MCF 10A (cell line): ENCODE measurements at regions not wholly inside any gene's neighbourhood (a gene's known extent, or its start where the extent isn't known, plus 50 kb on each side); places are given as distances from the start of the nearest gene placed in this dataset.
"Not testable (repeated sequence)": the region's sequence is repeated elsewhere in the genome, so short reads cannot be mapped to it uniquely, and the experiment has no call there.

Experiments used
- BruUV-seq: library from RNA; stranded (reverse); fragments of 400-500 nt; replicated peaks from 2 replicates; lab custom pipeline; 2021; lab: Mats Ljungman, UMichigan
- CTCF ChIA-PET: fragments of 300-600 bp; sonication (Branson Sonifier 250); formaldehyde crosslinking; extraction: SDS; loops from one replicate; lab custom pipeline; 2021; ENCODE audit warnings: antibody characterized with exemption, inconsistent platforms; lab: Yijun Ruan, JAX
- POLR2A ChIA-PET: fragments of 300-600, 350-650 bp; sonication (Branson Sonifier 250); formaldehyde crosslinking; extraction: SDS; loops from one replicate; lab custom pipeline; 2020; ENCODE audit warnings: antibody characterized with exemption, inconsistent platforms; lab: Yijun Ruan, JAX
- DNase-seq: peaks from one replicate; pipeline ENCODE4 v3.0.0-alpha.2; 2018; ENCODE audit not compliant: unreplicated experiment
- H3K27ac Mint-ChIP-seq: one replicate; pipeline ENCODE4 v1.8.0; 2022; ENCODE audit warnings: mild to moderate bottlenecking, low read depth, mixed read lengths; ENCODE audit not compliant: unreplicated experiment
- H3K27me3 Mint-ChIP-seq: one replicate; pipeline ENCODE4 v1.8.0; 2022; ENCODE audit warnings: mixed read lengths; ENCODE audit not compliant: insufficient read depth, unreplicated experiment
- H3K36me3 Mint-ChIP-seq: one replicate; pipeline ENCODE4 v1.8.0; 2022; ENCODE audit warnings: mild to moderate bottlenecking, moderate library complexity, mixed read lengths; ENCODE audit not compliant: insufficient read depth, unreplicated experiment
- H3K4me1 Mint-ChIP-seq: one replicate; pipeline ENCODE4 v1.8.0; 2022; ENCODE audit warnings: mixed read lengths; ENCODE audit not compliant: insufficient read depth, unreplicated experiment
- H3K4me3 Mint-ChIP-seq: one replicate; pipeline ENCODE4 v1.8.0; 2022; ENCODE audit warnings: mild to moderate bottlenecking, moderate library complexity, mixed read lengths; ENCODE audit not compliant: unreplicated experiment
- H3K9me3 Mint-ChIP-seq: one replicate; pipeline ENCODE4 v1.8.0; 2022; ENCODE audit warnings: mixed read lengths; ENCODE audit not compliant: unreplicated experiment
- intact Hi-C: fragments of 100-400 bp; cut with micrococcal nuclease; formaldehyde crosslinking; loops from 2 replicates; pipeline ENCODE4 v1.14.1; 2022
- TF ChIP-seq, protein P1 (sequence below): fragments of 200-600 bp; IDR thresholded peaks from one replicate; pipeline ENCODE4 v1.8.0; 2022; ENCODE audit warnings: antibody characterized with exemption, mild to moderate bottlenecking; ENCODE audit not compliant: unreplicated experiment

DNA sequence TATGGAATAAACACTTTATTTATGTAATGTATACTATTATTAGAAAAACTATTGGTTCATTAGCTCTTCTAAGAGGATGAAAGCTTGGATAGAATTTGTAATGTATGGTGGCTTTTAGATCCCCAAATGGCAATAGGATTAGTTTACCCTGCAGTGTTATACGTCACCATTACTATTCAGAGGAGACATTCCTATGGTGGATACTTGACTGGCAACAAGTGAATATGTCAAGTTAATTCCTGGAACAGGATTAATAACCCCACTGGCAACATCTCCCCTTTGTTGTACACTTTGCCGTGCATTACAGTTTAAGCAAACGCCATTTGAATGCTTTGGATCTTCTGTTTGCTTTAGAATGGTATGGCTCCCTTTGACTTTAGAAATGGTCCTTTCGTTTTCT lies 420.3 kb downstream of the FAM47B start:
- DNase-seq, result no peak
- intact Hi-C loops, result no loop called here
- H3K36me3 Mint-ChIP-seq, result no peaks in the 10 kb centered on the region
- ChIA-PET POLR2A (no interaction called here), CTCF (interaction anchor here (0.6 to 1.4 kb wide), 2 partner anchors 14 to 18 kb away, joined by 3 to 4 read pairs; no protein-coding TSS in a partner anchor)
- peaks cover 28% of the 10 kb centered on the region for H3K27me3 Mint-ChIP-seq
- H3K4me1 Mint-ChIP-seq, result no peaks in the 10 kb centered on the region
- no TSS peak for BruUV-seq
- TF ChIP-seq, protein P1, sequence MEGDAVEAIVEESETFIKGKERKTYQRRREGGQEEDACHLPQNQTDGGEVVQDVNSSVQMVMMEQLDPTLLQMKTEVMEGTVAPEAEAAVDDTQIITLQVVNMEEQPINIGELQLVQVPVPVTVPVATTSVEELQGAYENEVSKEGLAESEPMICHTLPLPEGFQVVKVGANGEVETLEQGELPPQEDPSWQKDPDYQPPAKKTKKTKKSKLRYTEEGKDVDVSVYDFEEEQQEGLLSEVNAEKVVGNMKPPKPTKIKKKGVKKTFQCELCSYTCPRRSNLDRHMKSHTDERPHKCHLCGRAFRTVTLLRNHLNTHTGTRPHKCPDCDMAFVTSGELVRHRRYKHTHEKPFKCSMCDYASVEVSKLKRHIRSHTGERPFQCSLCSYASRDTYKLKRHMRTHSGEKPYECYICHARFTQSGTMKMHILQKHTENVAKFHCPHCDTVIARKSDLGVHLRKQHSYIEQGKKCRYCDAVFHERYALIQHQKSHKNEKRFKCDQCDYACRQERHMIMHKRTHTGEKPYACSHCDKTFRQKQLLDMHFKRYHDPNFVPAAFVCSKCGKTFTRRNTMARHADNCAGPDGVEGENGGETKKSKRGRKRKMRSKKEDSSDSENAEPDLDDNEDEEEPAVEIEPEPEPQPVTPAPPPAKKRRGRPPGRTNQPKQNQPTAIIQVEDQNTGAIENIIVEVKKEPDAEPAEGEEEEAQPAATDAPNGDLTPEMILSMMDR, result no peak
- no peak overlapping the region for H3K4me3 Mint-ChIP-seq
- no peaks in the 10 kb centered on the region for H3K9me3 Mint-ChIP-seq
- no peak overlapping the region for H3K27ac Mint-ChIP-seq

DNA sequence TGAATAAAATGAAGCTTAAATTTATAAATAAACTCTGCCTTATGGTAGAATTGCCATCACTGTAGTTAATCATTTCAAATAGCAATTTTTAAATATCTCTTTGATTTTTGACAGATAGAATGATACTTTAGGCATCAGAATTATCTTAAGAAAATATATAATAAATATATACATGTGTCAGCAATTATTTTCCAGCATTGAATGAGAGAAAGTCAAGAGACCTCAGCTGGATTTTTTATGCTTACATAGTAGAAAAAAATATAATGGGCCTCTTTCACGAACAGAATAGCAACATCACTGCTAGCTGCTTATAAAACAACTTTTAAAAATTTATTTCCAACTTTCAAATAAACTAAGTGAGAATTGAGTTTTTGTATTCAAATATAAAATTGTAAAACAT lies 424.0 kb upstream of the MAGEB16 start:
- Mint-ChIP-seq H3K4me3 (no peak overlapping the region), H3K27ac (no peak overlapping the region), H3K36me3 (no peaks in the 10 kb centered on the region), H3K27me3 (peaks cover 40% of the 10 kb centered on the region), H3K9me3 (no peaks in the 10 kb centered on the region), H3K4me1 (no peaks in the 10 kb centered on the region)
- intact Hi-C loops, result no loop called here
- POLR2A ChIA-PET, result no interaction called here
- TF ChIP-seq, protein P1, result no peak
- CTCF ChIA-PET, result no interaction called here
- BruUV-seq, result no TSS peak
- DNase-seq, result no peak

DNA sequence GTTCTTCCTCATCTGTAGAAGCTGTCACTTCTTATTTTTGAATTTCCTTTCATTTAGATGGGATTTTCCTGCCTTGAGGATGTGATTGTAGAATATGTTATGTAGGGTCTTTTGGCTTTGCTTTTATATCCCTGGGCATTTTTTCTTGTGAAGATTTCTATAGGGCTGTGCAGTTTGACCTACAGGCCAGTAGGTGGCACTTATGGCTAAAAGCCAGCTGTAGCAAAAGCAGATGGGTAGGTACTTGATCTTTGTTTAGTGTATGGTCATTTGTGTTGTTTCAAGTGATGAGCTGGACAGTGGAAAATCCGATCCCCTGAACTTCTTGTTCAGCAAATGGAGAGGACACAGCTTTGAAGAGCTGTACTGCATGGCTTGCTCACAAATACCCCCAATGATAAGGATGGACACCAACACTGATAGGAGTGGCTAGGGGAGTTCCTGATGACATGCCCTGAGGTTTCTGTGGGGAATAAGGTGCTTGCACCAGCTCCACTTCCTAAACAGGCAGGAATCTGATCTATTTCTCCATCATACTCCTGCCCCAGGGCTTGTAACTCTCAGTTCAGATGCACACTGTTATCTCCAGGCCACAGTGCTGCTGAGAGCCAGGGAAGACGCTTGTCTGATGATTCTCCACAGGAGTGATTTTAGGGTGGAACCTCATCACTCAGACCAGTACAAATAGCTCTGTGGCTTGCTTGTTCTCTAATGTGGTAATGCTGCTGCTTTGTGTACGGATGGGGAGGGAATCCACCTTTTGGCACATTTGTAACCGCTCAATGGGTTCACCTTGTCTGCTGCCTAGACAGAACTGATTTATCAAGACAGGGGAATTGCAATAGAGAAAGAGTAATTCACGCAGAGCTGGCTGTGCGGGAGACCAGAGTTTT lies 417.1 kb upstream of the MAGEB16 start:
- Mint-ChIP-seq H3K27ac (no peak overlapping the region), H3K27me3 (peaks cover 57% of the 10 kb centered on the region), H3K4me3 (no peak overlapping the region), H3K4me1 (no peaks in the 10 kb centered on the region), H3K36me3 (no peaks in the 10 kb centered on the region), H3K9me3 (no peaks in the 10 kb centered on the region)
- TF ChIP-seq, protein P1, result peak; percentile 71
- ChIA-PET POLR2A (interaction anchor here (0.7 to 1.0 kb wide), 2 partner anchors 461 to 682 kb away, joined by 3 read pairs; no protein-coding TSS in a partner anchor), CTCF (interaction anchor here (0.5 to 2.6 kb wide), 37 partner anchors 8 to 1485 kb away, joined by 3 to 14 read pairs (median 4); no protein-coding TSS in a partner anchor)
- BruUV-seq, result no TSS peak
- peak; percentile 56 for DNase-seq
- intact Hi-C loops, result loop anchor here (1.0 to 2.0 kb wide), 2 partner anchors 346 to 1486 kb away; no protein-coding TSS in a partner anchor

DNA sequence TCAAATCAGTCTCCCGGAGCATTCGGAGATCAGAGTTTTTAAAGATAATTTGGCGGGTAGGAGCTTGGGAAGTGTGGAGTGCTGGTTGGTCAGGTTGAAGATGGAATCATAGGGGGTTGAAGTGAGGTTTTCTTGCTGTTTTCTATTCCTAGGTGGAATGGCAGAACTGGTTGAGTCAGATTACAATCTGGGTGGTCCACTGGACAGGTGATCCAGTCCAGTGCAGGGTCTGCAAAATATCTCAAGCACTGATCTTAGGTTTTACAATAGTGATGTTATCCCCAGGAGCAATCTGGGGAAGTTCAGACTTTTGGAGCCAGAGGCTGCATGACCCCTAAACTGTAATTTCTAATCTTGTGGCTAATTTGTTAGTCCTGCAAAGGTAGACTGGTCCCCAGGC lies 416.4 kb upstream of the MAGEB16 start:
- DNase-seq, POLR2A ChIA-PET, H3K4me1 Mint-ChIP-seq, H3K36me3 Mint-ChIP-seq, H3K9me3 Mint-ChIP-seq, H3K4me3 Mint-ChIP-seq, H3K27ac Mint-ChIP-seq, BruUV-seq: not testable (repeated sequence)
- intact Hi-C loops, result loop anchor here (2.0 kb wide), 1 partner anchor 345 kb away; no protein-coding TSS in a partner anchor
- H3K27me3 Mint-ChIP-seq, result peaks cover 50% of the 10 kb centered on the region
- CTCF ChIA-PET, result interaction anchor here (0.6 to 2.6 kb wide), 20 partner anchors 8 to 1484 kb away, joined by 3 to 14 read pairs (median 4); no protein-coding TSS in a partner anchor
